Fibroblast of mammary gland (primary cell): ENCODE measurements at regions not wholly inside any gene's neighbourhood (a gene's known extent, or its start where the extent isn't known, plus 50 kb on each side); places are given as distances from the start of the nearest gene placed in this dataset.

Experiments
- DNase-seq: peaks from one replicate; pipeline ENCODE4 v3.0.0-alpha.2; 2010; ENCODE audit warnings: low read depth
- H3K4me3 ChIP-seq: 2 replicates; pipeline ENCODE4 v1.5.1; 2011; ENCODE audit warnings: low read depth, mild to moderate bottlenecking, low read length, moderate library complexity; ENCODE audit not compliant: control insufficient read depth
- CTCF ChIP-seq: conservative IDR thresholded peaks from 2 replicates; pipeline ENCODE4 v1.5.1; 2011; ENCODE audit warnings: low read depth, low read length, inconsistent platforms; ENCODE audit not compliant: control insufficient read depth, insufficient read depth

GRCh38 chrX:39772057-39772832 is 325.5 kb downstream of the BCOR start:
- no peak overlapping the region for H3K4me3 ChIP-seq
- no peak for TF ChIP-seq CTCF

GRCh38 chrX:39773150-39773549 is 324.6 kb downstream of the BCOR start:
- no peak overlapping the region for H3K4me3 ChIP-seq
- no peak for DNase-seq
- TF ChIP-seq CTCF, result no peak

More at GRCh38 chrX:39772057-39772832, 325.5 kb downstream of the BCOR start:
- DNase-seq, result no peak

- DNase-seq, result no peak
- H3K4me3 ChIP-seq, result no peak overlapping the region
- TF ChIP-seq CTCF, result no peak
These were observed 323.6 kb downstream of the BCOR start for GRCh38 chrX:39773923-39774773.

- no peak overlapping the region for H3K4me3 ChIP-seq
- no peak for TF ChIP-seq CTCF
- DNase-seq, result no peak
These were observed 322.9 kb downstream of the BCOR start for GRCh38 chrX:39774774-39775328.

- DNase-seq, result no peak
- no peak overlapping the region for H3K4me3 ChIP-seq
- no peak for TF ChIP-seq CTCF
These were observed 320.1 kb downstream of the BCOR start for GRCh38 chrX:39777623-39778025.

GRCh38 chrX:39779952-39780783 is 317.6 kb downstream of the BCOR start:
- no peak overlapping the region for H3K4me3 ChIP-seq
- no peak for TF ChIP-seq CTCF
- no peak for DNase-seq
